ENCODE measurements at regions not wholly inside any gene's neighbourhood (a gene's known extent, or its start where the extent isn't known, plus 50 kb on each side); places are given as distances from the start of the nearest gene placed in this dataset.
"Not testable (repeated sequence)": the region's sequence is repeated elsewhere in the genome, so short reads cannot be mapped to it uniquely, and the experiment has no call there.

- no peak overlapping the region for H3K9ac ChIP-seq (ENCODE audit: insufficient read depth, low read length, poor library complexity, severe bottlenecking)
- H3K27ac ChIP-seq (ENCODE audit: low read depth in 1 of 2, low read length in 2 of 2), result no peak overlapping the region
- no peaks in the 10 kb centered on the region for H4K20me1 ChIP-seq (ENCODE audit: insufficient read depth, low read length)
- H3K79me2 ChIP-seq (ENCODE audit: insufficient read depth, low read length), result no peaks in the 10 kb centered on the region
- H3K36me3 ChIP-seq (replicated peaks in 1 of 2; ENCODE audit: control insufficient read depth in 1 of 2, insufficient read depth in 2 of 2, low read length in 2 of 2), result no peaks in the 10 kb centered on the region
- no peak for DNase-seq
- no peaks in the 10 kb centered on the region for H3K4me1 ChIP-seq (ENCODE audit: control insufficient read depth in 1 of 2, insufficient read depth in 2 of 2, low read length in 2 of 2)
- Mint-ChIP-seq H3K9me3 (peaks cover 0 to 2% (median 0%) of the 10 kb centered on the region in 7 donors), H3K36me3 (no peaks in the 10 kb centered on the region), H3K4me1 (no peaks in the 10 kb centered on the region), H3K27ac (no peak overlapping the region), H3K4me3 (no peak overlapping the region), H3K27me3 (ENCODE audit: low read depth in 3 of 3) (no peaks in the 10 kb centered on the region)
- H3K4me2 ChIP-seq (replicated peaks; ENCODE audit: extremely low read depth, low read length, poor library complexity, severe bottlenecking), result no peak overlapping the region
- H3K9me3 ChIP-seq (replicated peaks in 1 of 2; ENCODE audit: control insufficient read depth in 1 of 2, insufficient read depth in 1 of 2, low read length in 2 of 2), result peaks cover 0 to 5% of the 10 kb centered on the region in 2 donors
- H3K4me3 ChIP-seq (replicated peaks in 1 of 3; ENCODE audit: low read depth in 2 of 3, low read length in 3 of 3), result no peak overlapping the region
- TF ChIP-seq CTCF (IDR thresholded peaks at IDR 0.05), result no peak
- H2AFZ ChIP-seq (ENCODE audit: insufficient read depth, low read depth, low read length, poor library complexity, severe bottlenecking), result no peak overlapping the region
- intact Hi-C loops (cut with micrococcal nuclease), result no loop called here
- H3K27me3 ChIP-seq (ENCODE audit: control insufficient read depth in 2 of 2, insufficient read depth in 2 of 2, low read length in 2 of 2), result no peaks in the 10 kb centered on the region
These were observed 1631.3 kb downstream of the PCDH18 start for GRCh38 chr4:135900956-135901355.

GRCh38 chr4:135864304-135864703, 1662.7 kb upstream of the PABPC4L start:
- H3K4me3 Mint-ChIP-seq; intact Hi-C loops (cut with micrococcal nuclease); H3K4me1 ChIP-seq (ENCODE audit: control insufficient read depth in 1 of 2, insufficient read depth in 2 of 2, low read length in 2 of 2); H3K9me3 Mint-ChIP-seq; DNase-seq; H3K36me3 ChIP-seq (replicated peaks in 1 of 2; ENCODE audit: control insufficient read depth in 1 of 2, insufficient read depth in 2 of 2, low read length in 2 of 2); H3K9ac ChIP-seq (ENCODE audit: insufficient read depth, low read length, poor library complexity, severe bottlenecking); H3K27ac Mint-ChIP-seq; H3K27me3 ChIP-seq (ENCODE audit: control insufficient read depth in 2 of 2, insufficient read depth in 2 of 2, low read length in 2 of 2); H4K20me1 ChIP-seq (ENCODE audit: insufficient read depth, low read length); H3K79me2 ChIP-seq (ENCODE audit: insufficient read depth, low read length); H3K27ac ChIP-seq (ENCODE audit: low read depth in 1 of 2, low read length in 2 of 2); H3K36me3 Mint-ChIP-seq; H3K27me3 Mint-ChIP-seq (ENCODE audit: low read depth in 3 of 3); H3K4me2 ChIP-seq (replicated peaks; ENCODE audit: extremely low read depth, low read length, poor library complexity, severe bottlenecking); H3K9me3 ChIP-seq (replicated peaks in 1 of 2; ENCODE audit: control insufficient read depth in 1 of 2, insufficient read depth in 1 of 2, low read length in 2 of 2); H3K4me1 Mint-ChIP-seq; H2AFZ ChIP-seq (ENCODE audit: insufficient read depth, low read depth, low read length, poor library complexity, severe bottlenecking); H3K4me3 ChIP-seq (replicated peaks in 1 of 3; ENCODE audit: low read depth in 2 of 3, low read length in 3 of 3): not testable (repeated sequence)
- 43% methylated on average over 1 of the region's 10 CpGs for WGBS (ENCODE audit: insufficient coverage)
